ENCODE measurements at regions not wholly inside any gene's neighbourhood (a gene's known extent, or its start where the extent isn't known, plus 50 kb on each side); places are given as distances from the start of the nearest gene placed in this dataset.

DNA sequence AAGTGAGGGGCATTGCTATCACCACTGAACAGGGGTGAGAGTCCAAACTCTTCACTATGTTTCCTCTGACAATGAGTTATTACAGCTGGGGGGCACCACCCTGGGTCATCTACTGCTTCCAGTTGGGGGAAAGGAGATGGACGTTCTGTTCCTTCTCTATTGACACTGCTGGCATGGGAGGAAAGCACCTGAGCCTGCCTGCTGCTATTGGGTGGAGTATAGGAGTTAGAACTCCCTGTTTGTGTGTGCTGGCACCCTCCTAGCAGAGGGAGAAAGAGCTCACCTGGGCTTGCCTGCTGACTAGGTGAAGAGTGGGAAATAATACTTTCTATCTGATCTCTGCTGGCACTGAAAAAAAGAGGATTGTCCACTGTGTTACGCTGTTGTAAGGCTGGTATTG, 163.8 kb downstream of the MSN start:
- H3K27ac ChIP-seq (ENCODE audit: insufficient read depth, low read depth, low read length): no peak overlapping the region
- H4K20me1 ChIP-seq (replicated peaks; ENCODE audit: control insufficient read depth, extremely low read depth, insufficient read depth, low read length): no peaks in the 10 kb centered on the region
- CTCF ChIA-PET: no interaction called here
- intact Hi-C loops (cut with micrococcal nuclease) (no loop called here), dilution Hi-C loops (cut with MboI; ENCODE audit: extremely low pct_ligation_motif_present, low sequenced_read_pairs) (no loop called here)
- no peaks in the 10 kb centered on the region for H3K9me3 ChIP-seq (replicated peaks; ENCODE audit: control insufficient read depth, insufficient read depth, low read length)
- no peaks in the 10 kb centered on the region for H3K4me1 ChIP-seq (ENCODE audit: control insufficient read depth, extremely low read depth, insufficient read depth, low read length)
- H3K9ac ChIP-seq (replicated peaks; ENCODE audit: extremely low read depth, insufficient read depth, low read length): no peak overlapping the region
- DNase-seq (ENCODE audit: low read depth, low spot score) (no peak), FAIRE-seq (no peak)
- no peak overlapping the region for H2AFZ ChIP-seq (ENCODE audit: low read depth, low read length)
- no peak for TF ChIP-seq JUN (IDR thresholded peaks at IDR 0.05; ENCODE audit: borderline replicate concordance, insufficient read depth, insufficient read length, low read depth)
- TF ChIP-seq MYC (IDR thresholded peaks at IDR 0.05; ENCODE audit: low read depth, low read length): no peak
- TF ChIP-seq, protein P1, sequence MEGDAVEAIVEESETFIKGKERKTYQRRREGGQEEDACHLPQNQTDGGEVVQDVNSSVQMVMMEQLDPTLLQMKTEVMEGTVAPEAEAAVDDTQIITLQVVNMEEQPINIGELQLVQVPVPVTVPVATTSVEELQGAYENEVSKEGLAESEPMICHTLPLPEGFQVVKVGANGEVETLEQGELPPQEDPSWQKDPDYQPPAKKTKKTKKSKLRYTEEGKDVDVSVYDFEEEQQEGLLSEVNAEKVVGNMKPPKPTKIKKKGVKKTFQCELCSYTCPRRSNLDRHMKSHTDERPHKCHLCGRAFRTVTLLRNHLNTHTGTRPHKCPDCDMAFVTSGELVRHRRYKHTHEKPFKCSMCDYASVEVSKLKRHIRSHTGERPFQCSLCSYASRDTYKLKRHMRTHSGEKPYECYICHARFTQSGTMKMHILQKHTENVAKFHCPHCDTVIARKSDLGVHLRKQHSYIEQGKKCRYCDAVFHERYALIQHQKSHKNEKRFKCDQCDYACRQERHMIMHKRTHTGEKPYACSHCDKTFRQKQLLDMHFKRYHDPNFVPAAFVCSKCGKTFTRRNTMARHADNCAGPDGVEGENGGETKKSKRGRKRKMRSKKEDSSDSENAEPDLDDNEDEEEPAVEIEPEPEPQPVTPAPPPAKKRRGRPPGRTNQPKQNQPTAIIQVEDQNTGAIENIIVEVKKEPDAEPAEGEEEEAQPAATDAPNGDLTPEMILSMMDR (IDR thresholded peaks at IDR 0.05; ENCODE audit: extremely low read depth in 1 of 2, insufficient read depth in 1 of 2, low read depth in 1 of 2, low read length in 2 of 2): no peak
- no peak for TF ChIP-seq POLR2A (IDR thresholded peaks at IDR 0.05; ENCODE audit: low read depth, low read length)
- TF ChIP-seq GATA2 (IDR thresholded peaks at IDR 0.05; ENCODE audit: insufficient read depth, insufficient read length, low read depth, low read length): no peak
- no peak for TF ChIP-seq POLR2AphosphoS5 (IDR thresholded peaks at IDR 0.05; ENCODE audit: insufficient read depth, low read depth, low read length)
- TF ChIP-seq FOS (IDR thresholded peaks at IDR 0.05; ENCODE audit: borderline replicate concordance, insufficient read depth, low read length): no peak
- TF ChIP-seq, protein P2, sequence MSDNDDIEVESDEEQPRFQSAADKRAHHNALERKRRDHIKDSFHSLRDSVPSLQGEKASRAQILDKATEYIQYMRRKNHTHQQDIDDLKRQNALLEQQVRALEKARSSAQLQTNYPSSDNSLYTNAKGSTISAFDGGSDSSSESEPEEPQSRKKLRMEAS (IDR thresholded peaks at IDR 0.05; ENCODE audit: insufficient read depth, insufficient read length): no peak
- H3K27me3 ChIP-seq (ENCODE audit: control insufficient read depth in 2 of 2, insufficient read depth in 2 of 2, low read length in 2 of 2): peaks cover 0 to under 1% of the 10 kb centered on the region in 2 experiments
- H3K9me1 ChIP-seq (replicated peaks; ENCODE audit: control insufficient read depth, extremely low read depth, insufficient read depth, low read length): no peaks in the 10 kb centered on the region
- no peaks in the 10 kb centered on the region for H3K79me2 ChIP-seq (ENCODE audit: control insufficient read depth, insufficient read depth, low read length)
- no TSS peak for BruUV-seq (replicated peaks)
- no peak overlapping the region for H3K4me3 ChIP-seq (replicated peaks in 1 of 3; ENCODE audit: insufficient read depth in 1 of 3, low read depth in 1 of 3, low read length in 3 of 3)
- no peak overlapping the region for H3K4me2 ChIP-seq (ENCODE audit: insufficient read depth, low read length)
- H3K36me3 ChIP-seq (ENCODE audit: control insufficient read depth in 2 of 2, extremely low read depth in 1 of 2, insufficient read depth in 2 of 2, low read length in 2 of 2): no peaks in the 10 kb centered on the region
- POLR2A ChIA-PET: no interaction called here
